ENCODE measurements at regions not wholly inside any gene's neighbourhood (a gene's known extent, or its start where the extent isn't known, plus 50 kb on each side); places are given as distances from the start of the nearest gene placed in this dataset.

GRCh38 chr3:62965311-62965710 is 90.1 kb upstream of the CADPS start:
- H3K9me2 ChIP-seq (ENCODE audit: insufficient read depth, low read length), result no peaks in the 10 kb centered on the region
- H3K4me2 ChIP-seq (ENCODE audit: low read length), result no peak overlapping the region
- no peak overlapping the region for H3K9ac ChIP-seq (ENCODE audit: low read length)
- H2AFZ ChIP-seq (ENCODE audit: low read depth, low read length), result no peak overlapping the region
- no peaks in the 10 kb centered on the region for H4K20me1 ChIP-seq (ENCODE audit: insufficient read depth)
- no peaks in the 10 kb centered on the region for H3K27me3 ChIP-seq (ENCODE audit: insufficient read depth, low read depth, low read length)
- H3K4me3 ChIP-seq (ENCODE audit: low read length), result no peak overlapping the region
- H3K36me3 ChIP-seq (ENCODE audit: insufficient read depth, low read length), result no peaks in the 10 kb centered on the region
- no peaks in the 10 kb centered on the region for H3K79me2 ChIP-seq (replicated peaks; ENCODE audit: insufficient read depth, low read length)
- no peaks in the 10 kb centered on the region for H3K9me3 ChIP-seq (ENCODE audit: low read length)
- H3F3A ChIP-seq (ENCODE audit: insufficient read depth, low read length, poor library complexity, severe bottlenecking), result no peaks in the 10 kb centered on the region
- no peak overlapping the region for H3K27ac ChIP-seq (ENCODE audit: low read length)
- no peak for TF ChIP-seq EZH2 (IDR thresholded peaks at IDR 0.05; ENCODE audit: borderline replicate concordance, insufficient read depth, low read length, poor library complexity, severe bottlenecking)
- no peak for TF ChIP-seq POLR2AphosphoS5 (IDR thresholded peaks at IDR 0.05)
- TF ChIP-seq TAF1 (IDR thresholded peaks at IDR 0.05; ENCODE audit: low read depth), result no peak
- TF ChIP-seq MXI1 (conservative IDR thresholded peaks at IDR 0.05; ENCODE audit: poor library complexity, severe bottlenecking), result no peak
- TF ChIP-seq SMC3 (conservative IDR thresholded peaks at IDR 0.05; ENCODE audit: poor library complexity), result no peak
- no peak for TF ChIP-seq RAD21 (conservative IDR thresholded peaks at IDR 0.05)
- TF ChIP-seq, protein P1, sequence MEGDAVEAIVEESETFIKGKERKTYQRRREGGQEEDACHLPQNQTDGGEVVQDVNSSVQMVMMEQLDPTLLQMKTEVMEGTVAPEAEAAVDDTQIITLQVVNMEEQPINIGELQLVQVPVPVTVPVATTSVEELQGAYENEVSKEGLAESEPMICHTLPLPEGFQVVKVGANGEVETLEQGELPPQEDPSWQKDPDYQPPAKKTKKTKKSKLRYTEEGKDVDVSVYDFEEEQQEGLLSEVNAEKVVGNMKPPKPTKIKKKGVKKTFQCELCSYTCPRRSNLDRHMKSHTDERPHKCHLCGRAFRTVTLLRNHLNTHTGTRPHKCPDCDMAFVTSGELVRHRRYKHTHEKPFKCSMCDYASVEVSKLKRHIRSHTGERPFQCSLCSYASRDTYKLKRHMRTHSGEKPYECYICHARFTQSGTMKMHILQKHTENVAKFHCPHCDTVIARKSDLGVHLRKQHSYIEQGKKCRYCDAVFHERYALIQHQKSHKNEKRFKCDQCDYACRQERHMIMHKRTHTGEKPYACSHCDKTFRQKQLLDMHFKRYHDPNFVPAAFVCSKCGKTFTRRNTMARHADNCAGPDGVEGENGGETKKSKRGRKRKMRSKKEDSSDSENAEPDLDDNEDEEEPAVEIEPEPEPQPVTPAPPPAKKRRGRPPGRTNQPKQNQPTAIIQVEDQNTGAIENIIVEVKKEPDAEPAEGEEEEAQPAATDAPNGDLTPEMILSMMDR (IDR thresholded peaks at IDR 0.05; ENCODE audit: poor library complexity, severe bottlenecking), result no peak

DNA sequence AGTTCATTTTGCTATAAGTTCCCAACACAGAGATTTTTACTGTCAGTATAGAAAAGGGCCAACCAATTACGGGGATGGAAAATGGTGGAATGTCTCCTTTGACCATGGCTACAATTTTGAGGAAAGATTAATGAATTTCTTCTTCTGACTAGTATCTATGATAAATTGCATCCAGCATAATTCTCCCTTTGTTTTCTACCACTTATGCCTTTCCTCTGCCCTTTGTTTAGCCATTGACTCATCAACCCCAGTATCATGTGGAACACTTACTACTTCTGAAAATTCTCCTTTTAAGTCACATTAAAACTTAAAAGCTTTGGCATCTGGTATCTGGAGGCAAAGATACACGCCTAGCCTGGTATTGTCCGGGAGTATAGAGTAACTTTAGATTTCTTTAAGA is 92.9 kb upstream of the CADPS start:
- H3F3A ChIP-seq (ENCODE audit: insufficient read depth, low read length, poor library complexity, severe bottlenecking), result no peaks in the 10 kb centered on the region
- no peaks in the 10 kb centered on the region for H3K36me3 ChIP-seq (ENCODE audit: insufficient read depth, low read length)
- H3K9ac ChIP-seq (ENCODE audit: low read length), result no peak overlapping the region
- H3K27me3 ChIP-seq (ENCODE audit: insufficient read depth, low read depth, low read length), result no peaks in the 10 kb centered on the region
- no peaks in the 10 kb centered on the region for H3K9me3 ChIP-seq (ENCODE audit: low read length)
- H3K9me2 ChIP-seq (ENCODE audit: insufficient read depth, low read length), result no peaks in the 10 kb centered on the region
- no peak overlapping the region for H3K4me2 ChIP-seq (ENCODE audit: low read length)
- H3K4me3 ChIP-seq (ENCODE audit: low read length), result no peak overlapping the region
- H4K20me1 ChIP-seq (ENCODE audit: insufficient read depth), result no peaks in the 10 kb centered on the region
- H3K79me2 ChIP-seq (replicated peaks; ENCODE audit: insufficient read depth, low read length), result no peaks in the 10 kb centered on the region
- H3K27ac ChIP-seq (ENCODE audit: low read length), result no peak overlapping the region
- TF ChIP-seq SMC3 (conservative IDR thresholded peaks at IDR 0.05; ENCODE audit: poor library complexity), result no peak
- no peak for TF ChIP-seq EP300 (conservative IDR thresholded peaks at IDR 0.05; ENCODE audit: poor library complexity, severe bottlenecking)
- no peak for TF ChIP-seq MXI1 (conservative IDR thresholded peaks at IDR 0.05; ENCODE audit: poor library complexity, severe bottlenecking)
- TF ChIP-seq POLR2AphosphoS5 (IDR thresholded peaks at IDR 0.05), result no peak
- TF ChIP-seq EZH2 (IDR thresholded peaks at IDR 0.05; ENCODE audit: borderline replicate concordance, insufficient read depth, low read length, poor library complexity, severe bottlenecking), result no peak
- no peak for TF ChIP-seq TAF1 (IDR thresholded peaks at IDR 0.05; ENCODE audit: low read depth)
- TF ChIP-seq, protein P1 (IDR thresholded peaks at IDR 0.05; ENCODE audit: poor library complexity, severe bottlenecking), result no peak
- no peak overlapping the region for H2AFZ ChIP-seq (ENCODE audit: low read depth, low read length)

- Histone ChIP-seq H3K9ac (ENCODE audit: low read length) (no peak overlapping the region), H3K4me3 (ENCODE audit: low read length) (no peak overlapping the region), H4K20me1 (ENCODE audit: insufficient read depth) (no peaks in the 10 kb centered on the region), H3K79me2 (replicated peaks; ENCODE audit: insufficient read depth, low read length) (no peaks in the 10 kb centered on the region), H3K9me3 (ENCODE audit: low read length) (no peaks in the 10 kb centered on the region), H3K4me2 (ENCODE audit: low read length) (no peak overlapping the region), H2AFZ (ENCODE audit: low read depth, low read length) (no peak overlapping the region), H3F3A (ENCODE audit: insufficient read depth, low read length, poor library complexity, severe bottlenecking) (no peaks in the 10 kb centered on the region), H3K36me3 (ENCODE audit: insufficient read depth, low read length) (no peaks in the 10 kb centered on the region), H3K27ac (ENCODE audit: low read length) (no peak overlapping the region), H3K27me3 (ENCODE audit: insufficient read depth, low read depth, low read length) (no peaks in the 10 kb centered on the region), H3K9me2 (ENCODE audit: insufficient read depth, low read length) (no peaks in the 10 kb centered on the region)
- TF ChIP-seq RAD21 (conservative IDR thresholded peaks at IDR 0.05), result no peak
- no peak for TF ChIP-seq EP300 (conservative IDR thresholded peaks at IDR 0.05; ENCODE audit: poor library complexity, severe bottlenecking)
- no peak for TF ChIP-seq SMC3 (conservative IDR thresholded peaks at IDR 0.05; ENCODE audit: poor library complexity)
- TF ChIP-seq POLR2AphosphoS5 (IDR thresholded peaks at IDR 0.05), result no peak
- no peak for TF ChIP-seq EZH2 (IDR thresholded peaks at IDR 0.05; ENCODE audit: borderline replicate concordance, insufficient read depth, low read length, poor library complexity, severe bottlenecking)
- TF ChIP-seq, protein P1 (IDR thresholded peaks at IDR 0.05; ENCODE audit: poor library complexity, severe bottlenecking), result no peak
- TF ChIP-seq TAF1 (IDR thresholded peaks at IDR 0.05; ENCODE audit: low read depth), result no peak
- no peak for TF ChIP-seq MXI1 (conservative IDR thresholded peaks at IDR 0.05; ENCODE audit: poor library complexity, severe bottlenecking)
- no peak for TF ChIP-seq REST (IDR thresholded peaks at IDR 0.05; ENCODE audit: borderline replicate concordance)
Measured at GRCh38 chr3:62970648-62971047, 95.4 kb upstream of the CADPS start.

All from neural cell (in vitro differentiated cells).